ENCODE measurements at regions not wholly inside any gene's neighbourhood (a gene's known extent, or its start where the extent isn't known, plus 50 kb on each side); places are given as distances from the start of the nearest gene placed in this dataset.

DNA sequence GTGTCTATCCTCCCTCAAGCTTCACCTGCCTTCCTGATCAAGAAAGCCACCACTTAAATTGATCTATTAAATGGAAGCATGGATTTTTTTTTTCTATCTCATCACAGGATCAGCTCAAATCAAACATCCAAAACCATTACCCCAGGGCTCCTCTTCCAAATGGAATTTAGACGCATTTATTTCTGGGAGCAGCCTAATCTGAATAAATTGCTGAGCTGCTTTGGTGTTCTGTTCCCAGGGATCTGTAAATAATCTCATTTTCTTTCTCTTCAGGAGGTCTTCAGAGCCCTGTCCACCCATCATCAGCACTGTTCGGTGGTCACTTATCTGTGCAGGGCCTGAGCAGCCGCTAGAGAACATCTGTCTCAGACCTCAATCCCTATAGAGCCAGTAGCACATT, 695.4 kb upstream of the TMEM132C start:
- Histone ChIP-seq H3K9ac (ENCODE audit: low read length) (no peak overlapping the region), H3F3A (ENCODE audit: insufficient read depth, low read length, poor library complexity, severe bottlenecking) (no peaks in the 10 kb centered on the region), H3K27me3 (ENCODE audit: insufficient read depth, low read depth, low read length) (peaks cover 15% of the 10 kb centered on the region), H4K20me1 (ENCODE audit: insufficient read depth) (no peaks in the 10 kb centered on the region), H3K9me3 (ENCODE audit: low read length) (no peaks in the 10 kb centered on the region), H2AFZ (ENCODE audit: low read depth, low read length) (no peak overlapping the region), H3K79me2 (replicated peaks; ENCODE audit: insufficient read depth, low read length) (no peaks in the 10 kb centered on the region), H3K27ac (ENCODE audit: low read length) (no peak overlapping the region), H3K4me2 (ENCODE audit: low read length) (no peak overlapping the region), H3K36me3 (ENCODE audit: insufficient read depth, low read length) (no peaks in the 10 kb centered on the region), H3K4me3 (ENCODE audit: low read length) (no peak overlapping the region), H3K9me2 (ENCODE audit: insufficient read depth, low read length) (no peaks in the 10 kb centered on the region)
- TF ChIP-seq SMC3 (conservative IDR thresholded peaks at IDR 0.05; ENCODE audit: poor library complexity) (no peak), EP300 (conservative IDR thresholded peaks at IDR 0.05; ENCODE audit: poor library complexity, severe bottlenecking) (no peak), POLR2AphosphoS5 (IDR thresholded peaks at IDR 0.05) (no peak), MXI1 (conservative IDR thresholded peaks at IDR 0.05; ENCODE audit: poor library complexity, severe bottlenecking) (no peak), REST (IDR thresholded peaks at IDR 0.05; ENCODE audit: borderline replicate concordance) (no peak), CTCF (IDR thresholded peaks at IDR 0.05; ENCODE audit: poor library complexity, severe bottlenecking) (no peak), RAD21 (conservative IDR thresholded peaks at IDR 0.05) (no peak), TAF1 (IDR thresholded peaks at IDR 0.05; ENCODE audit: low read depth) (no peak), EZH2 (IDR thresholded peaks at IDR 0.05; ENCODE audit: borderline replicate concordance, insufficient read depth, low read length, poor library complexity, severe bottlenecking) (no peak)

GRCh38 chr12:127579446-127579845, 687.5 kb upstream of the TMEM132C start:
- no peak overlapping the region for H3K4me3 ChIP-seq (ENCODE audit: low read length)
- H3K9ac ChIP-seq (ENCODE audit: low read length), result no peak overlapping the region
- no peak overlapping the region for H3K4me2 ChIP-seq (ENCODE audit: low read length)
- H2AFZ ChIP-seq (ENCODE audit: low read depth, low read length), result no peak overlapping the region
- H3F3A ChIP-seq (ENCODE audit: insufficient read depth, low read length, poor library complexity, severe bottlenecking), result no peaks in the 10 kb centered on the region
- no peaks in the 10 kb centered on the region for H3K9me2 ChIP-seq (ENCODE audit: insufficient read depth, low read length)
- no peaks in the 10 kb centered on the region for H3K9me3 ChIP-seq (ENCODE audit: low read length)
- H3K79me2 ChIP-seq (replicated peaks; ENCODE audit: insufficient read depth, low read length), result no peaks in the 10 kb centered on the region
- no peak overlapping the region for H3K27ac ChIP-seq (ENCODE audit: low read length)
- H4K20me1 ChIP-seq (ENCODE audit: insufficient read depth), result no peaks in the 10 kb centered on the region
- TF ChIP-seq MXI1 (conservative IDR thresholded peaks at IDR 0.05; ENCODE audit: poor library complexity, severe bottlenecking) (no peak), CTCF (IDR thresholded peaks at IDR 0.05; ENCODE audit: poor library complexity, severe bottlenecking) (no peak)
- no peaks in the 10 kb centered on the region for H3K27me3 ChIP-seq (ENCODE audit: insufficient read depth, low read depth, low read length)
- no peaks in the 10 kb centered on the region for H3K36me3 ChIP-seq (ENCODE audit: insufficient read depth, low read length)
